Activated CD8-positive, alpha-beta memory T cell treated with anti-CD3 and anti-CD28 coated beads, Interleukin-2, amount 10 ng/mL, durations not matched to agents 7 days and 5 days (primary cell): ENCODE measurements at regions not wholly inside any gene's neighbourhood (a gene's known extent, or its start where the extent isn't known, plus 50 kb on each side); places are given as distances from the start of the nearest gene placed in this dataset.
"Not testable (repeated sequence)": the region's sequence is repeated elsewhere in the genome, so short reads cannot be mapped to it uniquely, and the experiment has no call there.

Source experiments
- ATAC-seq: fragments of 150-1000 bp; cut with Tn5 transposase; one replicate; pipeline ENCODE4 v1.10.0; 2021; ENCODE audit warnings: moderate library complexity
- CTCF ChIA-PET: fragments of 350-600 bp; sonication (Branson Sonifier 250); formaldehyde crosslinking; loops from one replicate; lab custom pipeline; 2021; ENCODE audit warnings: antibody characterized with exemption; lab: Charles Lee
- DNase-seq: peaks from one replicate; pipeline ENCODE4 v3.0.0-alpha.2; 2020
- H3K27ac Mint-ChIP-seq: one replicate; pipeline ENCODE4 v1.8.0; 2021; ENCODE audit warnings: mild to moderate bottlenecking, mixed read lengths
- H3K27me3 Mint-ChIP-seq: one replicate; pipeline ENCODE4 v1.8.0; 2021; ENCODE audit warnings: mixed read lengths
- H3K36me3 Mint-ChIP-seq: one replicate; pipeline ENCODE4 v1.8.0; 2021; ENCODE audit warnings: mild to moderate bottlenecking, mixed read lengths
- H3K4me1 Mint-ChIP-seq: one replicate; pipeline ENCODE4 v1.8.0; 2021; ENCODE audit warnings: mixed read lengths
- H3K4me3 Mint-ChIP-seq: one replicate; pipeline ENCODE4 v1.8.0; 2021; ENCODE audit warnings: mild to moderate bottlenecking, moderate library complexity, mixed read lengths
- H3K9me3 Mint-ChIP-seq: one replicate; pipeline ENCODE4 v1.8.0; 2022; ENCODE audit warnings: low read depth, mixed read lengths

GRCh38 chr1:58854576-58854975 lies 70.7 kb upstream of the JUN start:
- no peak for DNase-seq
- no peak overlapping the region for H3K4me3 Mint-ChIP-seq
- no peak for ATAC-seq
- no peak overlapping the region for H3K27ac Mint-ChIP-seq
- H3K4me1 Mint-ChIP-seq: peaks cover 30% of the 10 kb centered on the region
- CTCF ChIA-PET: interaction anchor here (1.1 to 1.6 kb wide), 2 partner anchors 12 to 29 kb away, joined by 4 to 5 read pairs; no protein-coding TSS in a partner anchor
- peaks cover 1% of the 10 kb centered on the region for H3K36me3 Mint-ChIP-seq
- H3K9me3 Mint-ChIP-seq: no peaks in the 10 kb centered on the region
- no peaks in the 10 kb centered on the region for H3K27me3 Mint-ChIP-seq

- H3K36me3 Mint-ChIP-seq: peaks cover 1% of the 10 kb centered on the region
- DNase-seq: no peak
- ATAC-seq: no peak
- H3K4me3 Mint-ChIP-seq: no peak overlapping the region
- peaks cover 34% of the 10 kb centered on the region for H3K4me1 Mint-ChIP-seq
- H3K9me3 Mint-ChIP-seq: no peaks in the 10 kb centered on the region
- CTCF ChIA-PET: interaction anchor here (0.8 to 1.6 kb wide), 4 partner anchors 11 to 112 kb away, joined by 3 to 5 read pairs (median 3); no protein-coding TSS in a partner anchor
- no peaks in the 10 kb centered on the region for H3K27me3 Mint-ChIP-seq
- H3K27ac Mint-ChIP-seq: no peak overlapping the region
Observed at GRCh38 chr1:58855274-58856165, 71.7 kb upstream of the JUN start.

- CTCF ChIA-PET: interaction anchor here (0.8 to 3.1 kb wide), 5 partner anchors 8 to 111 kb away, joined by 3 to 8 read pairs (median 3); no protein-coding TSS in a partner anchor
- not testable (repeated sequence) for H3K27me3 Mint-ChIP-seq, H3K4me3 Mint-ChIP-seq, H3K9me3 Mint-ChIP-seq, H3K27ac Mint-ChIP-seq, DNase-seq, ATAC-seq, H3K36me3 Mint-ChIP-seq
- peaks cover 36% of the 10 kb centered on the region for H3K4me1 Mint-ChIP-seq
Observed at GRCh38 chr1:58856281-58856680, 72.4 kb upstream of the JUN start.

- peaks cover 37% of the 10 kb centered on the region for H3K4me1 Mint-ChIP-seq
- peaks cover 1% of the 10 kb centered on the region for H3K36me3 Mint-ChIP-seq
- DNase-seq: peak; percentile 67
- no peaks in the 10 kb centered on the region for H3K9me3 Mint-ChIP-seq
- H3K4me3 Mint-ChIP-seq: no peak overlapping the region
- peak; percentile 81 for ATAC-seq
- H3K27me3 Mint-ChIP-seq: no peaks in the 10 kb centered on the region
- H3K27ac Mint-ChIP-seq: peak overlapping the region; percentile 90
- CTCF ChIA-PET: interaction anchor here (0.7 to 3.1 kb wide), 8 partner anchors 10 to 189 kb away, joined by 3 to 9 read pairs (median 3); partner anchors contain the start of gene JUN
Observed at GRCh38 chr1:58857680-58858673, 74.1 kb upstream of the JUN start.

- H3K27ac Mint-ChIP-seq: no peak overlapping the region
- DNase-seq (no peak), ATAC-seq (no peak)
- H3K4me3 Mint-ChIP-seq: no peak overlapping the region
- H3K9me3 Mint-ChIP-seq: no peaks in the 10 kb centered on the region
- H3K27me3 Mint-ChIP-seq: no peaks in the 10 kb centered on the region
- CTCF ChIA-PET: interaction anchor here (2.2 kb wide), 2 partner anchors 20 to 78 kb away, joined by 4 to 9 read pairs; no protein-coding TSS in a partner anchor
- peaks cover 1% of the 10 kb centered on the region for H3K36me3 Mint-ChIP-seq
- peaks cover 35% of the 10 kb centered on the region for H3K4me1 Mint-ChIP-seq
Observed at GRCh38 chr1:58859769-58860485, 76.1 kb upstream of the JUN start.

GRCh38 chr1:58861076-58861475 lies 77.2 kb upstream of the JUN start:
- CTCF ChIA-PET: interaction anchor here (0.7 kb wide), 2 partner anchors 57 to 227 kb away, joined by 4 read pairs; no protein-coding TSS in a partner anchor
- H3K4me3 Mint-ChIP-seq: no peak overlapping the region
- ATAC-seq (no peak), DNase-seq (no peak)
- H3K27me3 Mint-ChIP-seq: no peaks in the 10 kb centered on the region
- H3K27ac Mint-ChIP-seq: no peak overlapping the region
- peaks cover 35% of the 10 kb centered on the region for H3K4me1 Mint-ChIP-seq
- no peaks in the 10 kb centered on the region for H3K9me3 Mint-ChIP-seq
- peaks cover 1% of the 10 kb centered on the region for H3K36me3 Mint-ChIP-seq

GRCh38 chr1:58861506-58861905 lies 77.7 kb upstream of the JUN start:
- DNase-seq (no peak), ATAC-seq (no peak)
- no peak overlapping the region for H3K27ac Mint-ChIP-seq
- no peaks in the 10 kb centered on the region for H3K27me3 Mint-ChIP-seq
- H3K4me1 Mint-ChIP-seq: peaks cover 34% of the 10 kb centered on the region
- no peaks in the 10 kb centered on the region for H3K36me3 Mint-ChIP-seq
- CTCF ChIA-PET: no interaction called here
- H3K4me3 Mint-ChIP-seq: no peak overlapping the region
- H3K9me3 Mint-ChIP-seq: no peaks in the 10 kb centered on the region

- CTCF ChIA-PET: interaction anchor here (1.6 kb wide), 1 partner anchor 37 kb away, joined by 3 read pairs; no protein-coding TSS in a partner anchor
- ATAC-seq: no peak
- no peaks in the 10 kb centered on the region for H3K9me3 Mint-ChIP-seq
- no peak overlapping the region for H3K4me3 Mint-ChIP-seq
- H3K4me1 Mint-ChIP-seq: peaks cover 22% of the 10 kb centered on the region
- no peaks in the 10 kb centered on the region for H3K36me3 Mint-ChIP-seq
- H3K27me3 Mint-ChIP-seq: no peaks in the 10 kb centered on the region
- H3K27ac Mint-ChIP-seq: no peak overlapping the region
- DNase-seq: no peak
Observed at GRCh38 chr1:58862728-58863385, 79.0 kb upstream of the JUN start.

- Mint-ChIP-seq H3K4me1 (peaks cover 8% of the 10 kb centered on the region), H3K27ac (no peak overlapping the region), H3K27me3 (no peaks in the 10 kb centered on the region), H3K4me3 (no peak overlapping the region), H3K9me3 (no peaks in the 10 kb centered on the region), H3K36me3 (no peaks in the 10 kb centered on the region)
- DNase-seq (no peak), ATAC-seq (no peak)
- CTCF ChIA-PET: no interaction called here
Observed at GRCh38 chr1:58864654-58865053, 80.8 kb upstream of the JUN start.

- peaks cover 3% of the 10 kb centered on the region for H3K4me1 Mint-ChIP-seq
- no peaks in the 10 kb centered on the region for H3K9me3 Mint-ChIP-seq
- no peak overlapping the region for H3K27ac Mint-ChIP-seq
- ATAC-seq: no peak
- no peak for DNase-seq
- CTCF ChIA-PET: no interaction called here
- no peaks in the 10 kb centered on the region for H3K36me3 Mint-ChIP-seq
- no peaks in the 10 kb centered on the region for H3K27me3 Mint-ChIP-seq
- no peak overlapping the region for H3K4me3 Mint-ChIP-seq
Observed at GRCh38 chr1:58866578-58866977, 82.7 kb upstream of the JUN start.

- peaks cover 5% of the 10 kb centered on the region for H3K27me3 Mint-ChIP-seq
- no peak for ATAC-seq
- CTCF ChIA-PET: no interaction called here
- H3K36me3 Mint-ChIP-seq: no peaks in the 10 kb centered on the region
- no peaks in the 10 kb centered on the region for H3K9me3 Mint-ChIP-seq
- H3K4me3 Mint-ChIP-seq: no peak overlapping the region
- H3K27ac Mint-ChIP-seq: no peak overlapping the region
- DNase-seq: no peak
- no peaks in the 10 kb centered on the region for H3K4me1 Mint-ChIP-seq
Observed at GRCh38 chr1:58869638-58870297, 85.9 kb upstream of the JUN start.

GRCh38 chr1:58870298-58870676 lies 86.4 kb upstream of the JUN start:
- ATAC-seq (no peak), DNase-seq (no peak)
- Mint-ChIP-seq H3K4me3 (no peak overlapping the region), H3K27me3 (peaks cover 5% of the 10 kb centered on the region), H3K9me3 (no peaks in the 10 kb centered on the region), H3K4me1 (no peaks in the 10 kb centered on the region), H3K27ac (no peak overlapping the region), H3K36me3 (no peaks in the 10 kb centered on the region)
- CTCF ChIA-PET: no interaction called here
